Adrenal gland (tissue), 5 donors: ENCODE measurements at regions not wholly inside any gene's neighbourhood (a gene's known extent, or its start where the extent isn't known, plus 50 kb on each side); places are given as distances from the start of the nearest gene placed in this dataset.
"Not testable (repeated sequence)": the region's sequence is repeated elsewhere in the genome, so short reads cannot be mapped to it uniquely, and the experiment has no call there.

ENCODE experiments used
- POLR2A ChIP-seq, 2 donors: fragments of 450-650 bp; IDR thresholded peaks; one replicate each; pipeline ENCODE4 v1.6.1; 2017; ENCODE audit warnings: antibody characterized with exemption in 2 of 2, mild to moderate bottlenecking in 2 of 2, moderate library complexity in 1 of 2
- TF ChIP-seq, protein P1 (sequence below), 6 experiments: fragments of 450-650 bp in 4 of 6; fragments of 200-600 bp in 2 of 6; sonication (generic) in 1 of 6; IDR thresholded peaks; 1 replicate in 5 of 6; 2 replicates in 1 of 6; pipeline versions ENCODE4 v1.5.1 to v1.8.0; 2016 to 2021; ENCODE audit warnings: antibody characterized with exemption in 6 of 6, mild to moderate bottlenecking in 2 of 6, moderate library complexity in 1 of 6
- donor health status: DM: no; HTN: no; CAD: no.

DNA sequence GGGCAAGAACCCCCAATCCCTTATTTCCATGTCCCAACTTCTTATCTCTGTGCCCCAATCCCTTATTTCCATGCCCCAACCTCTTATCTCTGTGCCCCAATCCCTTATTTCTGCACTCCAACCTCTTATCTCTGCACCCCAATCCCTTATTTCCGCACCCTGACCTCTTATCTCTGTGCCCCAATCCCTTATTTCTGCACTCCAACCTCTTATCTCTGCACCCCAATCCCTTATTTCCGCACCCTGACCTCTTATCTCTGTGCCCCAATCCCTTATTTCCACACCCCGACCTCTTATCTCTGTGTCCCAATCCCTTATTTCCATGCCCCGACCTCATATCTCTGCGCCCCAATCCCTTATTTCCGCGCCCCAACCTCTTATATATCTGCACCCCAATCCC is 150.8 kb upstream of the NR4A3 start:
- TF ChIP-seq, protein P1, sequence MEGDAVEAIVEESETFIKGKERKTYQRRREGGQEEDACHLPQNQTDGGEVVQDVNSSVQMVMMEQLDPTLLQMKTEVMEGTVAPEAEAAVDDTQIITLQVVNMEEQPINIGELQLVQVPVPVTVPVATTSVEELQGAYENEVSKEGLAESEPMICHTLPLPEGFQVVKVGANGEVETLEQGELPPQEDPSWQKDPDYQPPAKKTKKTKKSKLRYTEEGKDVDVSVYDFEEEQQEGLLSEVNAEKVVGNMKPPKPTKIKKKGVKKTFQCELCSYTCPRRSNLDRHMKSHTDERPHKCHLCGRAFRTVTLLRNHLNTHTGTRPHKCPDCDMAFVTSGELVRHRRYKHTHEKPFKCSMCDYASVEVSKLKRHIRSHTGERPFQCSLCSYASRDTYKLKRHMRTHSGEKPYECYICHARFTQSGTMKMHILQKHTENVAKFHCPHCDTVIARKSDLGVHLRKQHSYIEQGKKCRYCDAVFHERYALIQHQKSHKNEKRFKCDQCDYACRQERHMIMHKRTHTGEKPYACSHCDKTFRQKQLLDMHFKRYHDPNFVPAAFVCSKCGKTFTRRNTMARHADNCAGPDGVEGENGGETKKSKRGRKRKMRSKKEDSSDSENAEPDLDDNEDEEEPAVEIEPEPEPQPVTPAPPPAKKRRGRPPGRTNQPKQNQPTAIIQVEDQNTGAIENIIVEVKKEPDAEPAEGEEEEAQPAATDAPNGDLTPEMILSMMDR (IDR thresholded peaks at IDR 0.05), result not testable (repeated sequence)
- TF ChIP-seq POLR2A (IDR thresholded peaks at IDR 0.05), result not testable (repeated sequence)
